Left lung (tissue), 4 donors: ENCODE measurements at regions not wholly inside any gene's neighbourhood (a gene's known extent, or its start where the extent isn't known, plus 50 kb on each side); places are given as distances from the start of the nearest gene placed in this dataset.

Source experiments
- ATAC-seq: fragments of 200-7000 bp; cut with Tn5 transposase; one replicate; pipeline ENCODE4 v1.9.1; 2020; ENCODE audit warnings: moderate library complexity
- DNase-seq, 4 donors: peaks; one replicate each; pipeline ENCODE4 v3.0.0-alpha.2; 2013 to 2020
- H3K27ac ChIP-seq, 2 donors: fragments of 200-600 bp; sonication (generic) in 1 of 2; one replicate each; pipeline versions ENCODE4 v1.5.0 to v1.8.0; 2020 to 2021
- H3K27me3 ChIP-seq, 2 donors: fragments of 200-600 bp; sonication (generic) in 1 of 2; one replicate each; pipeline versions ENCODE4 v1.5.0 to v1.8.0; 2020 to 2021
- H3K36me3 ChIP-seq, 2 donors: fragments of 200-600 bp; sonication (generic) in 1 of 2; one replicate each; pipeline versions ENCODE4 v1.5.0 to v1.8.0; 2020 to 2021
- H3K4me1 ChIP-seq, 2 donors: fragments of 200-600 bp; one replicate each; pipeline ENCODE4 v1.8.0; 2021
- H3K4me3 ChIP-seq, 2 donors: fragments of 200-600 bp; sonication (generic) in 1 of 2; one replicate each; pipeline versions ENCODE4 v1.5.0 to v1.8.0; 2020 to 2021; ENCODE audit warnings: mild to moderate bottlenecking in 1 of 2
- H3K9me3 ChIP-seq, 2 donors: fragments of 200-600 bp; sonication (generic) in 1 of 2; one replicate each; pipeline versions ENCODE4 v1.5.0 to v1.8.0; 2020 to 2021
- CTCF ChIP-seq, 2 donors: fragments of 200-600 bp; sonication (generic) in 1 of 2; IDR thresholded peaks; one replicate each; pipeline versions ENCODE4 v1.5.0 to v1.8.0; 2021; ENCODE audit warnings: antibody characterized with exemption in 2 of 2
- intact Hi-C, 2 donors: fragments of 100-400 bp; cut with DNase I; formaldehyde crosslinking; loops; one replicate each; pipeline versions ENCODE4 v1.11.2 to v1.14.2; 2022
- donor health status: DM: no; HTN: yes; CAD: no.
- donor health status: DM: no; HTN: no; CAD: no.

- intact Hi-C loops, result no loop called here
- Histone ChIP-seq H3K36me3 (no peaks in the 10 kb centered on the region), H3K27ac (no peak overlapping the region), H3K27me3 (no peaks in the 10 kb centered on the region), H3K4me1 (no peaks in the 10 kb centered on the region), H3K4me3 (no peak overlapping the region), H3K9me3 (no peaks in the 10 kb centered on the region)
- ATAC-seq (no peak), DNase-seq (no peak)
- TF ChIP-seq CTCF (IDR thresholded peaks at IDR 0.05), result no peak
These were observed 82.6 kb downstream of the POU3F3 start for GRCh38 chr2:104936527-104936926.

GRCh38 chr2:104938231-104938941, 84.5 kb downstream of the POU3F3 start:
- no peak for TF ChIP-seq CTCF (IDR thresholded peaks at IDR 0.05)
- intact Hi-C loops, result no loop called here
- H3K27me3 ChIP-seq, result no peaks in the 10 kb centered on the region
- no peak overlapping the region for H3K4me3 ChIP-seq
- no peaks in the 10 kb centered on the region for H3K9me3 ChIP-seq
- no peak for ATAC-seq
- DNase-seq, result no peak
- H3K27ac ChIP-seq, result no peak overlapping the region
- no peaks in the 10 kb centered on the region for H3K36me3 ChIP-seq
- H3K4me1 ChIP-seq, result no peaks in the 10 kb centered on the region

GRCh38 chr2:104939570-104940217, 85.8 kb downstream of the POU3F3 start:
- no peak for TF ChIP-seq CTCF (IDR thresholded peaks at IDR 0.05)
- no peaks in the 10 kb centered on the region for H3K9me3 ChIP-seq
- ATAC-seq, result peak; percentile 83
- DNase-seq, result peak in 1 of 4 donors; percentile 35
- intact Hi-C loops, result no loop called here
- no peaks in the 10 kb centered on the region for H3K36me3 ChIP-seq
- no peaks in the 10 kb centered on the region for H3K4me1 ChIP-seq
- no peak overlapping the region for H3K4me3 ChIP-seq
- H3K27ac ChIP-seq, result no peak overlapping the region
- H3K27me3 ChIP-seq, result peaks cover 0 to under 1% of the 10 kb centered on the region in 2 donors

- ATAC-seq, result peak; percentile 32
- no peaks in the 10 kb centered on the region for H3K4me1 ChIP-seq
These were observed 90.6 kb downstream of the POU3F3 start for GRCh38 chr2:104944495-104944894.

More at GRCh38 chr2:104944495-104944894, 90.6 kb downstream of the POU3F3 start:
- H3K9me3 ChIP-seq, result no peaks in the 10 kb centered on the region
- DNase-seq, result peak in 1 of 4 donors; percentile 34
- H3K36me3 ChIP-seq, result no peaks in the 10 kb centered on the region
- peaks cover 0 to 21% of the 10 kb centered on the region in 2 donors for H3K27me3 ChIP-seq
- H3K27ac ChIP-seq, result no peak overlapping the region
- intact Hi-C loops, result no loop called here
- TF ChIP-seq CTCF (IDR thresholded peaks at IDR 0.05), result no peak
- H3K4me3 ChIP-seq, result no peak overlapping the region
